ENCODE measurements at regions not wholly inside any gene's neighbourhood (a gene's known extent, or its start where the extent isn't known, plus 50 kb on each side); places are given as distances from the start of the nearest gene placed in this dataset.

- TF ChIP-seq REST (IDR thresholded peaks at IDR 0.05) = no peak
- no peak for TF ChIP-seq RXRA (IDR thresholded peaks at IDR 0.05)
- TF ChIP-seq HNF4G (IDR thresholded peaks at IDR 0.05) = no peak
- no peak for TF ChIP-seq RAD21 (IDR thresholded peaks at IDR 0.05)
- no peak for TF ChIP-seq SP1 (IDR thresholded peaks at IDR 0.05)
- TF ChIP-seq TAF1 (conservative IDR thresholded peaks at IDR 0.05) = no peak
- no peak for TF ChIP-seq YY1 (IDR thresholded peaks at IDR 0.05)
- TF ChIP-seq HNF4A (conservative IDR thresholded peaks at IDR 0.05) = no peak
- Histone ChIP-seq H3K9ac (ENCODE audit: low read depth in 1 of 2, low read length in 2 of 2) (no peak overlapping the region), H3K4me1 (ENCODE audit: control insufficient read depth in 4 of 4, insufficient read depth in 4 of 4, low read length in 3 of 4) (no peaks in the 10 kb centered on the region), H3K9me3 (ENCODE audit: control insufficient read depth in 4 of 4, low read length in 3 of 4) (no peaks in the 10 kb centered on the region), H3K4me3 (ENCODE audit: low read depth in 1 of 3, low read length in 3 of 3) (no peak overlapping the region), H3K27ac (ENCODE audit: low read depth in 1 of 2, low read length in 2 of 2) (no peak overlapping the region), H3K27me3 (ENCODE audit: control insufficient read depth in 4 of 4, insufficient read depth in 4 of 4, low read length in 3 of 4) (no peaks in the 10 kb centered on the region), H3K36me3 (ENCODE audit: control insufficient read depth in 4 of 4, insufficient read depth in 3 of 4, low read depth in 1 of 4, low read length in 3 of 4) (no peaks in the 10 kb centered on the region)
- WGBS = 82% methylated on average over 3 of the region's 3 CpGs
- DNase-seq (ENCODE audit: low spot score) = no peak
These were observed 134.6 kb upstream of the ADRA1B start for GRCh38 chr5:159781626-159782157.

- Histone ChIP-seq H3K36me3 (ENCODE audit: control insufficient read depth in 4 of 4, insufficient read depth in 3 of 4, low read depth in 1 of 4, low read length in 3 of 4) (no peaks in the 10 kb centered on the region), H3K27ac (ENCODE audit: low read depth in 1 of 2, low read length in 2 of 2) (no peak overlapping the region), H3K9ac (ENCODE audit: low read depth in 1 of 2, low read length in 2 of 2) (no peak overlapping the region), H3K4me1 (ENCODE audit: control insufficient read depth in 4 of 4, insufficient read depth in 4 of 4, low read length in 3 of 4) (no peaks in the 10 kb centered on the region), H3K9me3 (ENCODE audit: control insufficient read depth in 4 of 4, low read length in 3 of 4) (no peaks in the 10 kb centered on the region), H3K27me3 (ENCODE audit: control insufficient read depth in 4 of 4, insufficient read depth in 4 of 4, low read length in 3 of 4) (no peaks in the 10 kb centered on the region), H3K4me3 (ENCODE audit: low read depth in 1 of 3, low read length in 3 of 3) (no peak overlapping the region)
- TF ChIP-seq NR2F2 (IDR thresholded peaks at IDR 0.05) (no peak), GABPA (IDR thresholded peaks at IDR 0.05 in 1 of 2, conservative IDR thresholded peaks at IDR 0.05 in 1 of 2) (no peak), FOXA1 (IDR thresholded peaks at IDR 0.05) (no peak), JUND (IDR thresholded peaks at IDR 0.05) (no peak), HNF4G (IDR thresholded peaks at IDR 0.05) (no peak), YY1 (IDR thresholded peaks at IDR 0.05) (no peak), ZBTB33 (IDR thresholded peaks at IDR 0.05) (no peak), HNF4A (conservative IDR thresholded peaks at IDR 0.05) (no peak), SP1 (IDR thresholded peaks at IDR 0.05) (no peak), REST (IDR thresholded peaks at IDR 0.05) (no peak), EGR1 (IDR thresholded peaks at IDR 0.05; ENCODE audit: low read depth in 2 of 2) (no peak)
- 82% methylated on average over 9 of the region's 9 CpGs for WGBS
- DNase-seq (ENCODE audit: low spot score) = no peak
These were observed 133.9 kb upstream of the ADRA1B start for GRCh38 chr5:159782197-159782994.
